ENCODE measurements at regions not wholly inside any gene's neighbourhood (a gene's known extent, or its start where the extent isn't known, plus 50 kb on each side); places are given as distances from the start of the nearest gene placed in this dataset.

DNA sequence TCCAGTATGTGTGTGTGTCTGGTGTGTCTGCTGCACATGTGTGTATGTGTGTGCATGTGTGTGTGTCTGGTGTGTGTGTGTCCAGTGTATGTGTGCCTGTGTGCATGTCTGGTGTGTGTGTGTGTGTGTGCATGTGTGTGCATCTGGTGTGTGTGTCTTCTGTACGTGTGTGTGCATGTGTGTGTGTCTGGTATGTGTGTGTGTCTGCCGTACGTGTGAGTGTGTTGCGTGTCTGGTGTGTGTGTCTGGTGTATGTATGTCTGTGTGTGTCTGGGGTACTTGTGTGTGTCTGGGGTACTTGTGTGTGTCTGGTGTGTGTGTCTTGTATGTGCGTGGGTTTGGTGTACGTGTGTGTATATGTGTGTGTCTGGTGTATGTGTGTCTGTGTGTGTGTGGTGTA lies 289.1 kb upstream of the SHH start:
- no peak for TF ChIP-seq REPIN1 (CRISPR knock-in tag; IDR thresholded peaks at IDR 0.05; ENCODE audit: borderline replicate concordance, low read depth)
- TF ChIP-seq, protein P1, sequence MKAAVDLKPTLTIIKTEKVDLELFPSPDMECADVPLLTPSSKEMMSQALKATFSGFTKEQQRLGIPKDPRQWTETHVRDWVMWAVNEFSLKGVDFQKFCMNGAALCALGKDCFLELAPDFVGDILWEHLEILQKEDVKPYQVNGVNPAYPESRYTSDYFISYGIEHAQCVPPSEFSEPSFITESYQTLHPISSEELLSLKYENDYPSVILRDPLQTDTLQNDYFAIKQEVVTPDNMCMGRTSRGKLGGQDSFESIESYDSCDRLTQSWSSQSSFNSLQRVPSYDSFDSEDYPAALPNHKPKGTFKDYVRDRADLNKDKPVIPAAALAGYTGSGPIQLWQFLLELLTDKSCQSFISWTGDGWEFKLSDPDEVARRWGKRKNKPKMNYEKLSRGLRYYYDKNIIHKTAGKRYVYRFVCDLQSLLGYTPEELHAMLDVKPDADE (CRISPR knock-in tag; IDR thresholded peaks at IDR 0.05), result no peak
- no peak for TF ChIP-seq SMC3 (IDR thresholded peaks at IDR 0.05; ENCODE audit: low read length)

Measured in HepG2 (cell line).